ENCODE measurements at regions not wholly inside any gene's neighbourhood (a gene's known extent, or its start where the extent isn't known, plus 50 kb on each side); places are given as distances from the start of the nearest gene placed in this dataset.

DNA sequence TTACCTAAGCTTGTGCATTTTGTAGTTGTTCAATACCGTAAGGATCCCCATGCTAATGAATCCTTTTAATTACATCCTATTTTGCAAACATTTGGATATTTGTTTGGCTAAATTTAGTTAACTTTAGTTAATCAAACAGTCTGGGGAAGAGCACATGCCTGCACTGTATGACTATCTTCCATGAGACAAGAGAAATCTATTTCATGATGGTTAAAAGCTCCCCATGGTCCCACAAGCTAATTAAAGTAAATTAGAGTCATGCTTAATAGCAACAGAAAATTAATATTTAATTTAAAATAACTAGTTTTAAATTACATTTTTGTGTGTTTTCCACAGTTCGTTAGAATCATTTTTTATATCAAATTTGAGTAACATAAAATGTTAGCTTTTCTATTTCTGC is 95.4 kb upstream of the S1PR1 start:
- Histone ChIP-seq H3K79me2 (ENCODE audit: control insufficient read depth, insufficient read depth, low read length) (no peaks in the 10 kb centered on the region), H3K4me3 (replicated peaks in 1 of 4; ENCODE audit: control extremely low read depth in 1 of 4, insufficient read depth in 1 of 4, low read depth in 3 of 4, low read length in 4 of 4) (no peak overlapping the region), H2AFZ (ENCODE audit: low read length) (no peak overlapping the region), H3K9me3 (ENCODE audit: control insufficient read depth, insufficient read depth, low read depth, low read length) (no peaks in the 10 kb centered on the region), H3K4me1 (ENCODE audit: control insufficient read depth, extremely low read depth, insufficient read depth, low read length) (no peaks in the 10 kb centered on the region), H3K36me3 (ENCODE audit: control insufficient read depth, insufficient read depth, low read length) (no peaks in the 10 kb centered on the region), H3K27me3 (ENCODE audit: control insufficient read depth, insufficient read depth, low read length) (no peaks in the 10 kb centered on the region), H3K4me2 (ENCODE audit: extremely low read depth, insufficient read depth, low read length) (no peak overlapping the region), H3K9ac (ENCODE audit: insufficient read depth, low read length) (no peak overlapping the region), H4K20me1 (ENCODE audit: control insufficient read depth, extremely low read depth, insufficient read depth, low read length) (no peaks in the 10 kb centered on the region), H3K27ac (ENCODE audit: insufficient read depth, low read length) (no peak overlapping the region)
- DNase-seq (ENCODE audit: low read depth in 2 of 2): no peak
- TF ChIP-seq EZH2 (IDR thresholded peaks at IDR 0.05; ENCODE audit: low read length, missing control alignments): no peak
- TF ChIP-seq, protein P1, sequence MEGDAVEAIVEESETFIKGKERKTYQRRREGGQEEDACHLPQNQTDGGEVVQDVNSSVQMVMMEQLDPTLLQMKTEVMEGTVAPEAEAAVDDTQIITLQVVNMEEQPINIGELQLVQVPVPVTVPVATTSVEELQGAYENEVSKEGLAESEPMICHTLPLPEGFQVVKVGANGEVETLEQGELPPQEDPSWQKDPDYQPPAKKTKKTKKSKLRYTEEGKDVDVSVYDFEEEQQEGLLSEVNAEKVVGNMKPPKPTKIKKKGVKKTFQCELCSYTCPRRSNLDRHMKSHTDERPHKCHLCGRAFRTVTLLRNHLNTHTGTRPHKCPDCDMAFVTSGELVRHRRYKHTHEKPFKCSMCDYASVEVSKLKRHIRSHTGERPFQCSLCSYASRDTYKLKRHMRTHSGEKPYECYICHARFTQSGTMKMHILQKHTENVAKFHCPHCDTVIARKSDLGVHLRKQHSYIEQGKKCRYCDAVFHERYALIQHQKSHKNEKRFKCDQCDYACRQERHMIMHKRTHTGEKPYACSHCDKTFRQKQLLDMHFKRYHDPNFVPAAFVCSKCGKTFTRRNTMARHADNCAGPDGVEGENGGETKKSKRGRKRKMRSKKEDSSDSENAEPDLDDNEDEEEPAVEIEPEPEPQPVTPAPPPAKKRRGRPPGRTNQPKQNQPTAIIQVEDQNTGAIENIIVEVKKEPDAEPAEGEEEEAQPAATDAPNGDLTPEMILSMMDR (conservative IDR thresholded peaks at IDR 0.05 in 1 of 2, IDR thresholded peaks at IDR 0.05 in 1 of 2; ENCODE audit: low read depth in 1 of 2, low read length in 2 of 2): no peak

DNA sequence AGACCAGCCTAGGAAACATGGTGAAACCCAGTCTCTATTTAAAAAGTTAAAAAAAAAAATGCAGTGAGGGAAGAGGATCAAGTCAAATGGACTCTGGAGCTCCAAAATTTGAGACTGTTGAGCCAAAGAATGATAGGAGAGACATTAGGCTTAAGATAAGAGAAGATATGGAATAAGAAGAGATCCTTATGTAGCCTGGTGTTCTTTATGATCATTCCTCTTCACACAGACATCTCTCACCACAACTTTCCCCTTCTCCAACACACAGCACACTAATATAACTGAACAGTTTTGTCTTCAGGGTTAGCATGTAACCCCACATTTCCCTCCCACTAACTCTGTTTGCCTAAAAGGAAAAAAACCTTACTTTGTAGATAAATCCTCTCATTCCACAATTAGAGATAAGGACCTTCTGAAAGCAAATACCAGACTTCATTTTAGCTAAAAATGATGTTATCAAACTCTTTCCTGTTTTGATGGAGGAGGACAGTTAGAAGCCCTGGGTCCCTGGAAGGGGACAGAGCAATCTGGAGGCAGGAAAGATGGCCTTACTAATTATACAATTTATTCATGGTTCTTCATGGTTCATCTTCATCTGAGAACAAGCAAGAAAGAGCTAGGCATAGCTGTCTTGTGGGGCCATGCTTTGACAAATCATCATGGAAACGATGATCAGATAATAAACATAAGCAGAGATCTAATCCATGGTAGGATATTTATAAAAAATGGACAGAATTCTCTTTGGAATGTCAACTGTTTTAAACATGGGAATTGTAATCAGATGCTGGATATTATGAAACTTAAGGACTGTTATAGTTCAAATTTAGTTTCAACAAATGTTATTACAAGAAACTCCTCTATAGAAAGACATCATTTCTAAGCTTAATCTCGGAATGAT is 96.7 kb upstream of the S1PR1 start:
- Histone ChIP-seq H4K20me1 (ENCODE audit: control insufficient read depth, extremely low read depth, insufficient read depth, low read length) (no peaks in the 10 kb centered on the region), H3K9ac (ENCODE audit: insufficient read depth, low read length) (no peak overlapping the region), H3K4me2 (ENCODE audit: extremely low read depth, insufficient read depth, low read length) (no peak overlapping the region), H3K27me3 (ENCODE audit: control insufficient read depth, insufficient read depth, low read length) (no peaks in the 10 kb centered on the region), H3K36me3 (ENCODE audit: control insufficient read depth, insufficient read depth, low read length) (no peaks in the 10 kb centered on the region), H3K9me3 (ENCODE audit: control insufficient read depth, insufficient read depth, low read depth, low read length) (no peaks in the 10 kb centered on the region), H3K4me1 (ENCODE audit: control insufficient read depth, extremely low read depth, insufficient read depth, low read length) (no peaks in the 10 kb centered on the region), H3K27ac (ENCODE audit: insufficient read depth, low read length) (no peak overlapping the region), H3K79me2 (ENCODE audit: control insufficient read depth, insufficient read depth, low read length) (no peaks in the 10 kb centered on the region), H2AFZ (ENCODE audit: low read length) (no peak overlapping the region), H3K4me3 (replicated peaks in 1 of 4; ENCODE audit: control extremely low read depth in 1 of 4, insufficient read depth in 1 of 4, low read depth in 3 of 4, low read length in 4 of 4) (no peak overlapping the region)
- DNase-seq (ENCODE audit: low read depth in 2 of 2): no peak
- TF ChIP-seq, protein P1 (conservative IDR thresholded peaks at IDR 0.05 in 1 of 2, IDR thresholded peaks at IDR 0.05 in 1 of 2; ENCODE audit: low read depth in 1 of 2, low read length in 2 of 2): no peak
- TF ChIP-seq EZH2 (IDR thresholded peaks at IDR 0.05; ENCODE audit: low read length, missing control alignments): no peak

DNA sequence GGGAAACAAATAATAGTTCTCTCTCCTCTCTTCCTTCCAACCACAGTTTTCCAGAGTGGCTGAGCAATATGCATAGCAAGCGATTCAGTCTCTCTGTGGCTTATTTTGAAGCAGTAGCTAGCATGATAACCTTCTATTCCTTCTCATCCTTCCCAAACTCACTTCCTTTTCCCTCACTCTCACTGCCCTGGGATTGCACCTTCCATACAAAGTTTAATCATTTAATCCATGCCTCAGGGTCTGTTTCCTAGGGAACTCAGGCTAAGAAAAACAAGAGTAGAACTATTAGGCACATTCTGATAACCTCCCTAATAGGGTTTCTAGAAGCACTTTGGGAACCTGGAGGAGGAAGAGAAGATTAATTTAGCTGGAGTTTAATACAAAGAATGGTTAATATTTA is 97.7 kb upstream of the S1PR1 start:
- no peaks in the 10 kb centered on the region for H4K20me1 ChIP-seq (ENCODE audit: control insufficient read depth, extremely low read depth, insufficient read depth, low read length)
- no peaks in the 10 kb centered on the region for H3K9me3 ChIP-seq (ENCODE audit: control insufficient read depth, insufficient read depth, low read depth, low read length)
- TF ChIP-seq, protein P1 (conservative IDR thresholded peaks at IDR 0.05 in 1 of 2, IDR thresholded peaks at IDR 0.05 in 1 of 2; ENCODE audit: low read depth in 1 of 2, low read length in 2 of 2): no peak
- no peak for TF ChIP-seq EZH2 (IDR thresholded peaks at IDR 0.05; ENCODE audit: low read length, missing control alignments)
- no peak overlapping the region for H3K9ac ChIP-seq (ENCODE audit: insufficient read depth, low read length)
- H2AFZ ChIP-seq (ENCODE audit: low read length): no peak overlapping the region
- no peak overlapping the region for H3K27ac ChIP-seq (ENCODE audit: insufficient read depth, low read length)
- no peaks in the 10 kb centered on the region for H3K36me3 ChIP-seq (ENCODE audit: control insufficient read depth, insufficient read depth, low read length)
- H3K4me3 ChIP-seq (replicated peaks in 1 of 4; ENCODE audit: control extremely low read depth in 1 of 4, insufficient read depth in 1 of 4, low read depth in 3 of 4, low read length in 4 of 4): no peak overlapping the region
- no peaks in the 10 kb centered on the region for H3K79me2 ChIP-seq (ENCODE audit: control insufficient read depth, insufficient read depth, low read length)
- no peak for DNase-seq (ENCODE audit: low read depth in 2 of 2)
- no peaks in the 10 kb centered on the region for H3K27me3 ChIP-seq (ENCODE audit: control insufficient read depth, insufficient read depth, low read length)
- no peak overlapping the region for H3K4me2 ChIP-seq (ENCODE audit: extremely low read depth, insufficient read depth, low read length)
- no peaks in the 10 kb centered on the region for H3K4me1 ChIP-seq (ENCODE audit: control insufficient read depth, extremely low read depth, insufficient read depth, low read length)
